ENCODE measurements at regions not wholly inside any gene's neighbourhood (a gene's known extent, or its start where the extent isn't known, plus 50 kb on each side); places are given as distances from the start of the nearest gene placed in this dataset.

DNA sequence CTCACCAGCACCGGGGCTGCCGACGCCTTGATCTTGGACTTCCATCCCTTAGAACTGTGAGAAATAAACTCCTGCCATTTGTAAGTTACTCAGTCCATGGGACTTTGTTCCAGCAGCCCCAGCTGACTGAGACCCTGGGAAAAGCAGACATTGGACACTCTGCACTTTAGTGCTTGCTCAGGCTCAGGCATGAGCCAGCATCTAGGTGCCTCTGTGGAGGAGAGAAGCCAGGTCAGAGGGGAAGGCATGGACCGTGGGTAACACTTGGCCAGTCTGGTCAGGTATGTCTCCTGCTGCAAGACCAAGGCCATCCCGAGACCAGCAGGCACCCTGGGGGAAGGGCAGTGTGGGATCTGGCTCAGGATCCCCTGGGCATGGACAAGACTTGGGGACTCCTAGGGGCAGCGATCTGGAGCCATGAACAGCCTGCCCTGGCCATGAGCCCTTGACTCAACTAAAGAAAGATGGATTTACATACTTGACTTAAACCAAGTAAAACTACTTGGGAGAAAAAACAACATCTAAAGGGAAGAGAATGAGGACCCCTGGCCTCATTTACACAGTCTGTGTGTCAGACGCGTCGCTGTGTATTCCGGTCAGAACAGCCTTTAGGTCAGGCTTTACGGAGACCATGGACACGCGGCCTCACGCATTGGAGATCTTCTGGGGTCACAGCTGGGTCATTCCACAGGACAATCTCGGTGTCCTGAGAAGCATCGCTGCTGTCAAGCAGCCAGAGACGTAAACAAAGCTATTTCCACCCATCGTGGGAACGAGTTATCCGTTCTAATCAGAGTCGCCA is 497.1 kb downstream of the BRD1 start:
- DNase-seq, result no peak

DNA sequence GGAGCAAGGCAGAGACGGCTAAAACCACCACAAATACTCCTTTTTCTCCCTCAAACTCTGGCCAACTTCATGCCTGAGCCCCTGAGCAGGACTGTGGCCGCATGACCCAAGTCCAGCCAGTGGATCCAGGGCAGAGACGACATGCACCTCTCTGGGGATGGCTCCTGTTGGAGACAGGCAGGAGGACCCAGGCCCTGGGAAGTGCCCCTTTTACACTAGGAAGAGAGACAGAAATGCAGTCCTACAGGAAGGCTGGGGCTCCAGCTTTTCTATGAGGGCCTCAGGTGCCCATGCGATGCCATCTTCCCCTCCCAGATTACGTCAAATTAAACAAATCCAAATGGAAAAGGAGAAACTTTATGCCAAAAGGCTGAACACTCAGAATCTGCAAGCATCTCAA is 498.0 kb downstream of the BRD1 start:
- DNase-seq, result no peak

DNA sequence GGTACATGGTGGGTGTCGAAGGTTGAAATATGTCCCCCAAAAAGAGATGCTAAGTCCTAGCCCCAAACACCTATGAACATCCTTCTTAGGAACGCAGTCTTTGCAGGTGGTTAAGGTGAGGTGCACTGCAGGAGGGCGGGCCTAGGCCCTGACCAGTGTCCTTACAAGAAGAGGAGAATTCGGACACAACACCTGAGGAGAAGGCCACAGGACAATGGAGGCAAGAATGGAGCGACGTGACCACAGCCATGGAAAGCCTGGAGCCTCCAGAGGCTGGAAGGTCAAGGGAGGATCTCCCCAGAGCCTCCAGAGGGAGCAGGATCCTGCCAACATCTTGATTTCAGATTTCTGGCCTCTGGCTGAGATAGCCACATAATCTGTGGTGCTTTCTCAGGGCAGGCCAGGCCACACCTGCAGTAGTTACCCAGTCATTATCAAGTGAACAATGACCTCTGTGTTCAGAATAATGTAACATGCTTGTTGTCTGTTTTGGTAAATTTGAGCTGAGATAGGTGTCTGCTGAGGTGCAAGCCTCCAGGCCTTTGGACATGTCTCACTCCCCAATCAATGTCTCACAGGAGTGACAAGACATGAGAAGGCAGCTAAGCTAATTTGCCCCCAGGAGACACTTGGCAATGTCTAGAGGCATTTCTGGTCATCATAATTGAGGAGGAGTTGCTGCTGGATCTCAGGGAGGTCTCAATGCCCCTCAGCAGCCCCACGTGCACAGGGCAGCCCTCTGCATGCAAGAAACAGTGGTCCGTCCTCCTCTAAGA is 498.9 kb downstream of the BRD1 start:
- no peak for DNase-seq

GRCh38 chr22:49328118-49328475 is 499.6 kb downstream of the BRD1 start:
- DNase-seq, result no peak

GRCh38 chr22:49327411-49328117 is 500.1 kb downstream of the BRD1 start:
- DNase-seq, result no peak

DNA sequence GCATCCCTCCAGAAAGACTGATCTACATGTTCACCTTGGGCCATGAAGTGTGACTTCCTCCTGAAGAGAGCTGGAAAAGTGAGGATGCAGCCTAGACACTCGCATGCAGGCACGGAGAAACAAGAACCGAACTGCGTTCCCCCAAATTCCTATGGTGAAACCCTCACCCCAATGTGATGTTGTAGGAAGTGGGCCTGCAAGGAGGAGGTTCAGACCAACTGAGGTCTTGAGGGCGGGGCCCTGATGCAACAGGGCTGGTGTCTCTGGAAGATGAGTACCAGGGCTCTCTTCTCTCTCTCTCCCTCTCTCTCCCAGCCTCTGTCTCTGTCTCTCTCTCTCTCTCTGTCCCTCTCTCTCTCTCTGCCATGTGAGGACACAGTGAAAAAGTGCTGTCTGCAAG is 501.1 kb downstream of the BRD1 start:
- DNase-seq, result no peak

- DNase-seq, result no peak
Measured at GRCh38 chr22:49325531-49326395, 501.9 kb downstream of the BRD1 start.

- no peak for DNase-seq
Measured at GRCh38 chr22:49324527-49325491, 502.9 kb downstream of the BRD1 start.

- no peak for DNase-seq
Measured at GRCh38 chr22:49323751-49324415, 503.8 kb downstream of the BRD1 start.

DNA sequence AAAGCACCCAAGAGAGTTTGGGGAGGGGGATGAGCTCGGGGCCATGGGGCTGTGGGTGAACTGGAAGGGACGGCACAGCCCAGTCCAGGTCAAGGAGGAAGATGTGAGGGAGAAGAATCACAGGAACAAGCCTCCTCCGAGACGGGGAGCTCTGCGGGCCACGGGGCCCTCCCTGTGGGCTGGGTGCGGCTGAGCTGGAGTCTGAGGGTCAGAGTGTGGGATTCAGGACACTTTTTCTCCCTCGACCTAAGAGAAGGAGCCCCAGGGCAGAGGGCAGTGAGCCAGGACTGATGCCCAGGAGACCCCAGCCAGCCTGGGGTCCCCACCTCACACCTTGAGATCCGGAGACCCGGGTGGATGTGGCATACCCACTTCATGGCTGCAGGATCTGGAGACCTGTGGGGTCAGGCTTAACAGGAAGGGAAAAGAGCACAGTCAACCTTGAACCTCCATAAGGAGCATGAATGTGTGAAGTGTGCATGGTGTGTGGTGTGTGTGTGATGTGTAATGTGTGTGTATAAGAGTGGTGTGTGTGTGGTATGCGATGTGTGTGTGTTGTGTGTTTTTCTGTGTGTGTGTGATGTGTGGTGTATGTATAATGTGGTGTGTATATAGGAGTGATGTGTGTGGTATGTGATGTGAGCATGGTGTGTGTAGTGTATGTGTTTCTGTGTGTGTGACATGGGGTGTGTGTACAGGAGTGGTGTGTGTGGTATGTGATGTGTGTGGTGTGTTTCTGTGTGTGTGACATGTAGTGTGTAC is 504.6 kb downstream of the BRD1 start:
- no peak for DNase-seq

DNA sequence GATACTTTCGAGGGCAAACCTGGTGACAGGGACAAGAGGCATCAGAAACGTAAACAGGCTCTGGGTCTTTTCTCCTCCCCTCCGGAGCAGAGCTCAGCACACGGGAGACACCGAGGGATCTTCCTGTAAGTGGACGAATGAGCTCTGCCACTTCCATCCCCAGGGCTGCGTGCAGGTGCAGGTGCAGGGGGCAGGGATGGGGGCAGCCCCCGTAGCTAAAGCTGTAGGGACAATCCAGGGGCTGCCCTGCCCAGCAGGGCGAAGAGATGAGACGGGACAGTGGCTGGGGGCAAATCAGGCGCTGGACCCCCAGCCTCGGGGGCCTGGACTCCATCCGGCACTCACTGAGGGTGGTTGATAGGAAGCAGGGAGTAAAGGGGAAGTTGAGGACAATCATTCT is 505.4 kb downstream of the BRD1 start:
- DNase-seq, result no peak

- no peak for DNase-seq
Measured at GRCh38 chr22:49321477-49322055, 506.1 kb downstream of the BRD1 start.

DNA sequence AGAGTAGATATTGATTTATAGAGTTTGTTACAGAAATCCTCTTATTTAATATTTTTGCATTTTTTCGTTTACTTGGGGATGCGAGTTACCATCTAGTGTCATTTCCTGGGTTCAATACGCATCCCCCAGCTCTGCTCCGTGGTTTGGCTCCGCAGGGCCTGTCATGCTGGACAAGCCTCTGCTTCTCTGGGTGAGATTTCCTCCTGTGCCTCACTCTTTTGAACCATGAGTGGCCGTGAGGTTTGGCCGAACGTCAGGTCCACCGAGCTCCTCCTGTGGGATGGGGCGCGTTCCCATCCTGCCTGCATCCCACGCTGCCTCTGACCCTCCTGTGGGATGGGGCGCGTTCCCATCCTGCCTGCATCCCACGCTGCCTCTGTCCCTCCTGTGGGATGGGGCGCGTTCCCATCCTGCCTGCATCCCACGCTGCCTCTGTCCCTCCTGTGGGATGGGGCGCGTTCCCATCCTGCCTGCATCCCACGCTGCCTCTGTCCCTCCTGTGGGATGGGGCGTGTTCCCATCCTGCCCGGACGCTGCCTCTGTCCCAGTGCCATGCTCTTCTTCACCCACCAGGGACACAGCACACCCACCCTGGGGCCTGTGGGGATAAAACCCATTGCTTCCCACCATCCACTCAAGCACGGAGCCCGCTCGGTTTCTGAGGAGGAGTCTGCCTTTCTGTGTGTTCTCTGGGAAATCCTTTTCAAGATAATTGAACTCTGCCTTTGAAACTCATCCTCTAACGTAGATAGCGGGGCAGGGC is 506.8 kb downstream of the BRD1 start:
- DNase-seq, result no peak

GRCh38 chr22:49317369-49317768 is 510.3 kb downstream of the BRD1 start:
- no peak for DNase-seq

DNA sequence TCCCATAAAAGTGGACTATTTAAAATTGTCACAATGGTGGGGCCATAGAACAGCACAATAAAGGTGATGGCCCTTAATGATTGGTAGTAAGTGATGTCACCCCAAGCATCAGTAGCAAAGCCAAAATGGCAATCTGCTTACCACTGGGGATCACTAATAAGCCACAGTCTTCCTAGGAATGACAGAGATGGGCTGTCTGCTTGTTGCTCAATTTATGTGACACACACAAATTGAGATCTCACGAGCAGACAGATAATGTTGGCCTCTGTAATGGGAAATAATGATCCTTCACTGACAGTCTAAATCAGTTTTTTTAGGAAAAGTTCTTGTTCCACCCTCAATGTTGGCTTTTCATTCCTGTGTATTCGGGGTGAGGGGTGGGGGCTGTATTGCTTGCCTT is 515.1 kb downstream of the BRD1 start:
- no peak for DNase-seq

- DNase-seq, result no peak
Measured at GRCh38 chr22:49310354-49310753, 517.3 kb downstream of the BRD1 start.

DNA sequence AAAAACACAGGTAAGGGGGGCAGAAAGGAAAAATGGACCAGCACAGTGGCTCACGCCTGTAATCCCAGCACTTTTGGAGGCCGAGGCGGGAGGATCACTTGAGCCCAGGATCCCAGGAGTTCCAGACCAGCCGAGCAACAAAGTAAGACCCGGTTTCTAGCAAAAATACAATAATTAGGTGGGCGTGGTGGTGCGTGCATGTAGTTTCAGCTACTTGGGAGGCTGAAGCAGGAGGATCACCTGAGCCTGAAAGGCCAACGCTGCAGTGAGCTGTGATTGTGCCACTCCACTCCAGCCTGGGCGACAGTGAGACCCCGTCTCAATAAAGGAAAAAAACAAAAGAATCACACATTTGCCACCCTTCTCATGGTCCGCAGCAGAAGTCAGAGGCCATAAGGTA is 519.4 kb downstream of the BRD1 start:
- no peak for DNase-seq

GRCh38 chr22:49307870-49308269 is 519.8 kb downstream of the BRD1 start:
- DNase-seq, result no peak

DNA sequence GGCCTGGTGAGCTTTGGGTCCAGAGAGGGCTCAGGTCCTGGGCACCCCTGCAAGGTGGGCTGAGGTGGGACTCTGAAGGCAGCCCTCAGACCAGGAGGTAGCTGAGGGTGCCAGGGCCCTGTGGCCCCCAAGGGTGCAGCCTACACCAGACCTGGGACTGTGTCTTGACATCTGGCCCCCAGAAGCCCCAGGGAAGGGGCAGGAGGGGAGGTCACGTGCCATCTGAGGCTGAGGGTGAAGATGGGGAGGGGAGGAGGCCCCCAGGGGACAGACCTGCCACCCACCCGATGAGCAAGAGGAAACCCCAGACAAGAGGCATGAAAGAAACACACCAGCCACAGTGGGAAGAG is 520.2 kb downstream of the BRD1 start:
- DNase-seq, result no peak
